ENCODE measurements at regions not wholly inside any gene's neighbourhood (a gene's known extent, or its start where the extent isn't known, plus 50 kb on each side); places are given as distances from the start of the nearest gene placed in this dataset.

- no peak for TF ChIP-seq ATF6 (CRISPR knock-in tag; IDR thresholded peaks at IDR 0.05)
- no peak for TF ChIP-seq ZNF263 (CRISPR knock-in tag; IDR thresholded peaks at IDR 0.05; ENCODE audit: low read depth)
- TF ChIP-seq PREB (CRISPR knock-in tag; IDR thresholded peaks at IDR 0.05; ENCODE audit: borderline replicate concordance): no peak
These were observed 1416.4 kb downstream of the UQCRFS1 start (continued) for GRCh38 chr19:27796540-27796939.

GRCh38 chr19:27796073-27796472 is 1416.9 kb downstream of the UQCRFS1 start:
- Mint-ChIP-seq H3K4me3 (no peak overlapping the region), H3K36me3 (peaks cover 49% of the 10 kb centered on the region), H3K27me3 (ENCODE audit: low read depth) (no peaks in the 10 kb centered on the region), H3K9me3 (peaks cover 40% of the 10 kb centered on the region), H3K4me1 (peaks cover 2% of the 10 kb centered on the region), H3K27ac (no peak overlapping the region)
- ATAC-seq (no peak), DNase-seq (ENCODE audit: low spot score) (no peak)
- CTCF ChIA-PET: no interaction called here
- TF ChIP-seq MLX (CRISPR knock-in tag; IDR thresholded peaks at IDR 0.05): no peak
- no peak for TF ChIP-seq GTF2I (CRISPR knock-in tag; conservative IDR thresholded peaks at IDR 0.05)
- no peak for TF ChIP-seq ZNF281 (CRISPR knock-in tag; IDR thresholded peaks at IDR 0.05)
- TF ChIP-seq MXD4 (CRISPR knock-in tag; IDR thresholded peaks at IDR 0.05; ENCODE audit: borderline replicate concordance): no peak
- TF ChIP-seq STAT6 (CRISPR knock-in tag; conservative IDR thresholded peaks at IDR 0.05; ENCODE audit: low read depth): no peak
- no peak for TF ChIP-seq E2F4 (CRISPR knock-in tag; IDR thresholded peaks at IDR 0.05; ENCODE audit: borderline replicate concordance, low read depth)
- no peak for TF ChIP-seq ZNF532 (CRISPR knock-in tag; IDR thresholded peaks at IDR 0.05; ENCODE audit: borderline replicate concordance)
- no peak for TF ChIP-seq ATF6 (CRISPR knock-in tag; IDR thresholded peaks at IDR 0.05)
- TF ChIP-seq ZNF317 (CRISPR knock-in tag; IDR thresholded peaks at IDR 0.05; ENCODE audit: borderline replicate concordance, low read depth): no peak
- TF ChIP-seq ZSCAN18 (CRISPR knock-in tag; IDR thresholded peaks at IDR 0.05): no peak
- TF ChIP-seq SMAD4 (CRISPR knock-in tag; IDR thresholded peaks at IDR 0.05): no peak
- POLR2A ChIA-PET: no interaction called here

All from WTC11 (cell line).